K562 (cell line): ENCODE measurements at regions not wholly inside any gene's neighbourhood (a gene's known extent, or its start where the extent isn't known, plus 50 kb on each side); places are given as distances from the start of the nearest gene placed in this dataset.

ENCODE experiments used
- ATAC-seq: fragments of 200-7000 bp; cut with Tn5 transposase; 3 replicates; pipeline ENCODE4 v1.9.1; 2020; ENCODE audit warnings: moderate library complexity
- BruUV-seq: library from RNA; stranded (reverse); fragments of 400-500 nt; replicated peaks from 2 replicates; lab custom pipeline; 2021; lab: Mats Ljungman, UMichigan
- CTCF ChIA-PET: fragments of 300-600 bp; formaldehyde crosslinking; extraction: SDS; loops from one replicate; lab custom pipeline; 2021; ENCODE audit warnings: low intra/inter-chr PET ratio; lab: Yijun Ruan, JAX
- POLR2A ChIA-PET: fragments of 300-600, 350-650 bp; sonication (Branson Sonifier 250); formaldehyde crosslinking; extraction: SDS; loops from one replicate; lab custom pipeline; 2021; ENCODE audit warnings: antibody characterized with exemption, inconsistent platforms; lab: Yijun Ruan, JAX
- DNase-seq, 4 experiments: peaks; one replicate each; pipeline versions ENCODE4 v3.0.0 to v3.0.0-alpha.2; 2011 to 2018; ENCODE audit warnings: low spot score in 3 of 4, mixed read lengths in 3 of 4; ENCODE audit errors: extremely low read depth in 1 of 4
- FAIRE-seq: peaks from 2 replicates; lab custom pipeline; 2011; peaks lifted over from hg19 to GRCh38; lab: Jason Lieb, UNC
- H2AFZ ChIP-seq: 2 replicates; pipeline ENCODE4 v1.6.0; 2011; ENCODE audit warnings: low read depth, low read length, control low read depth, inconsistent platforms
- H3K27ac ChIP-seq: fragments of 200-600 bp; 3 replicates; pipeline ENCODE4 v1.8.0; 2011; ENCODE audit warnings: low read depth, mild to moderate bottlenecking, control low read depth, inconsistent platforms, low read length, moderate library complexity, mixed read lengths; ENCODE audit errors: extremely low read depth
- H3K27me3 ChIP-seq, 2 experiments: fragments of 300-600 bp in 1 of 2; 2 replicates in 1 of 2; 3 replicates in 1 of 2; pipeline versions ENCODE4 v1.6.0 to v1.8.0; 2011; ENCODE audit warnings: inconsistent platforms in 2 of 2, low read length in 2 of 2, mild to moderate bottlenecking in 1 of 2, mixed read lengths in 1 of 2, moderate library complexity in 1 of 2; ENCODE audit not compliant: control insufficient read depth in 2 of 2, insufficient read depth in 2 of 2
- H3K36me3 ChIP-seq: fragments of 300-600 bp; 3 replicates; pipeline ENCODE4 v1.8.0; 2011; ENCODE audit warnings: mild to moderate bottlenecking, low read length, inconsistent platforms; ENCODE audit not compliant: control insufficient read depth, insufficient read depth
- H3K4me1 ChIP-seq, 2 experiments: fragments of 200-600 bp in 1 of 2; replicated peaks in 1 of 2; 2 replicates in 1 of 2; 3 replicates in 1 of 2; pipeline versions ENCODE4 v1.5.1 to v1.8.0; 2011; ENCODE audit warnings: inconsistent platforms in 2 of 2, low read length in 2 of 2, mild to moderate bottlenecking in 1 of 2, mixed read lengths in 1 of 2, moderate library complexity in 1 of 2; ENCODE audit not compliant: control insufficient read depth in 2 of 2, insufficient read depth in 2 of 2
- H3K4me2 ChIP-seq: 2 replicates; pipeline ENCODE4 v1.6.1; 2011; ENCODE audit warnings: low read length, control low read depth, inconsistent platforms, mixed read lengths; ENCODE audit not compliant: insufficient read depth
- H3K4me3 ChIP-seq: fragments of 200-600 bp; sonication (generic), shearing (Covaris generic); 2 replicates; pipeline ENCODE4 v1.5.1; 2016; ENCODE audit warnings: control low read depth, inconsistent platforms
- H3K79me2 ChIP-seq: fragments of 200-600 bp; 3 replicates; pipeline ENCODE4 v1.8.0; 2011; ENCODE audit warnings: low read length, inconsistent platforms; ENCODE audit not compliant: control insufficient read depth, insufficient read depth
- H3K9ac ChIP-seq, 2 experiments: 2 replicates each; pipeline versions ENCODE4 v1.6.0 to v1.6.1; 2011; ENCODE audit warnings: low read depth in 2 of 2, low read length in 2 of 2, control low read depth in 1 of 2, inconsistent platforms in 1 of 2, mild to moderate bottlenecking in 1 of 2, mixed read lengths in 1 of 2; ENCODE audit not compliant: insufficient read depth in 1 of 2
- H3K9me1 ChIP-seq: one replicate; pipeline ENCODE4 v1.6.0; 2011; ENCODE audit warnings: inconsistent platforms, mild to moderate bottlenecking, low read length, moderate library complexity; ENCODE audit not compliant: control insufficient read depth, insufficient read depth
- H3K9me3 ChIP-seq: replicated peaks from 2 replicates; pipeline ENCODE4 v1.5.1; 2011; ENCODE audit warnings: low read depth, low read length, inconsistent platforms; ENCODE audit not compliant: control insufficient read depth, insufficient read depth
- H4K20me1 ChIP-seq: replicated peaks from 2 replicates; pipeline ENCODE4 v1.6.1; 2011; ENCODE audit warnings: low read length, inconsistent platforms, mixed read lengths; ENCODE audit not compliant: control insufficient read depth, insufficient read depth
- CTBP1 ChIP-seq: fragments of 450-650 bp; IDR thresholded peaks from 2 replicates; pipeline ENCODE4 v1.6.1; 2016; ENCODE audit warnings: borderline replicate concordance
- GABPB1 ChIP-seq: sonication (generic); formaldehyde crosslinking; IDR thresholded peaks from 2 replicates; pipeline ENCODE4 v1.8.0; 2022; ENCODE audit warnings: mild to moderate bottlenecking, missing genetic modification reagents
- HMGN3 ChIP-seq: IDR thresholded peaks from 2 replicates; pipeline ENCODE4 v1.6.1; 2011; ENCODE audit warnings: borderline replicate concordance, low read depth, mild to moderate bottlenecking, mixed read lengths, low read length; ENCODE audit not compliant: insufficient read length; ENCODE audit errors: extremely low read depth
- JUN ChIP-seq, 2 experiments: sonication (generic) in 1 of 2; formaldehyde crosslinking in 1 of 2; IDR thresholded peaks; 2 replicates each; pipeline versions ENCODE4 v1.6.1 to v1.8.0; 2012 to 2022; ENCODE audit warnings: borderline replicate concordance in 2 of 2, mild to moderate bottlenecking in 2 of 2, improper control_type of control experiment in 1 of 2, low read depth in 1 of 2, low read length in 1 of 2, missing genetic modification reagents in 1 of 2
- KDM5B ChIP-seq: fragments of 200-600 bp; sonication (generic); IDR thresholded peaks from 2 replicates; pipeline ENCODE4 v1.6.1; 2012; ENCODE audit warnings: low read depth, mild to moderate bottlenecking, moderate library complexity, low read length, control low read depth, inconsistent platforms; ENCODE audit not compliant: insufficient replicate concordance
- MAFK ChIP-seq: IDR thresholded peaks from 2 replicates; pipeline ENCODE4 v1.6.1; 2011; ENCODE audit warnings: low read length, improper control_type of control experiment
- MCM2 ChIP-seq: fragments of 450-650 bp; IDR thresholded peaks from 2 replicates; pipeline ENCODE4 v1.6.1; 2017; ENCODE audit warnings: low read depth, mild to moderate bottlenecking
- MTA2 ChIP-seq: fragments of 450-650 bp; IDR thresholded peaks from 2 replicates; pipeline ENCODE4 v1.6.1; 2016; ENCODE audit warnings: low read depth
- NONO ChIP-seq, 2 experiments: fragments of 200-400 bp in 1 of 2; fragments of 450-650 bp in 1 of 2; formaldehyde crosslinking in 1 of 2; IDR thresholded peaks; 2 replicates each; pipeline ENCODE4 v1.6.1; 2017; ENCODE audit warnings: low read depth in 2 of 2, mild to moderate bottlenecking in 2 of 2, moderate library complexity in 2 of 2, low read length in 1 of 2
- RCOR1 ChIP-seq, 2 experiments: IDR thresholded peaks; 2 replicates each; pipeline ENCODE4 v1.6.1; 2012; ENCODE audit warnings: low read depth in 2 of 2, low read length in 2 of 2, borderline replicate concordance in 1 of 2, improper control_type of control experiment in 1 of 2
- SLC30A9 ChIP-seq: fragments of 250-450 bp; sonication (Bioruptor Pico); IDR thresholded peaks from 2 replicates; pipeline ENCODE4 v1.8.0; 2022; ENCODE audit warnings: mild to moderate bottlenecking, moderate library complexity
- WGBS: fragments of 100-300 bp; shearing (Covaris generic); methylation state at CpG from one replicate; pipeline ENCODE4 v1.1.6; 2016; ENCODE audit warnings: low coverage, mixed read lengths; ENCODE audit not compliant: insufficient coverage; ENCODE audit errors: missing lambda C conversion rate; 5-methylcytosine and 5-hydroxymethylcytosine counted together
- in situ Hi-C: fragments of 300-500 bp; cut with MboI; formaldehyde crosslinking; loops from 4 replicates; pipeline ENCODE4 v1.15.0; 2018; ENCODE audit warnings: inconsistent platforms, mixed read lengths
- intact Hi-C: fragments of 100-400 bp; cut with micrococcal nuclease; formaldehyde crosslinking; loops from 2 replicates; pipeline ENCODE4 v1.14.2; 2022
- TF ChIP-seq, protein P1 (sequence below), 2 experiments: fragments of 450-650 bp; conservative IDR thresholded peaks; 2 replicates each; pipeline ENCODE4 v1.6.1; 2017; ENCODE audit warnings: mild to moderate bottlenecking in 2 of 2, moderate library complexity in 2 of 2
- TF ChIP-seq, protein P2 (sequence below): IDR thresholded peaks from 3 replicates; pipeline ENCODE4 v1.6.1; 2011; ENCODE audit warnings: borderline replicate concordance, mild to moderate bottlenecking, moderate library complexity; ENCODE audit not compliant: insufficient read length; ENCODE audit errors: extremely low read depth

DNA sequence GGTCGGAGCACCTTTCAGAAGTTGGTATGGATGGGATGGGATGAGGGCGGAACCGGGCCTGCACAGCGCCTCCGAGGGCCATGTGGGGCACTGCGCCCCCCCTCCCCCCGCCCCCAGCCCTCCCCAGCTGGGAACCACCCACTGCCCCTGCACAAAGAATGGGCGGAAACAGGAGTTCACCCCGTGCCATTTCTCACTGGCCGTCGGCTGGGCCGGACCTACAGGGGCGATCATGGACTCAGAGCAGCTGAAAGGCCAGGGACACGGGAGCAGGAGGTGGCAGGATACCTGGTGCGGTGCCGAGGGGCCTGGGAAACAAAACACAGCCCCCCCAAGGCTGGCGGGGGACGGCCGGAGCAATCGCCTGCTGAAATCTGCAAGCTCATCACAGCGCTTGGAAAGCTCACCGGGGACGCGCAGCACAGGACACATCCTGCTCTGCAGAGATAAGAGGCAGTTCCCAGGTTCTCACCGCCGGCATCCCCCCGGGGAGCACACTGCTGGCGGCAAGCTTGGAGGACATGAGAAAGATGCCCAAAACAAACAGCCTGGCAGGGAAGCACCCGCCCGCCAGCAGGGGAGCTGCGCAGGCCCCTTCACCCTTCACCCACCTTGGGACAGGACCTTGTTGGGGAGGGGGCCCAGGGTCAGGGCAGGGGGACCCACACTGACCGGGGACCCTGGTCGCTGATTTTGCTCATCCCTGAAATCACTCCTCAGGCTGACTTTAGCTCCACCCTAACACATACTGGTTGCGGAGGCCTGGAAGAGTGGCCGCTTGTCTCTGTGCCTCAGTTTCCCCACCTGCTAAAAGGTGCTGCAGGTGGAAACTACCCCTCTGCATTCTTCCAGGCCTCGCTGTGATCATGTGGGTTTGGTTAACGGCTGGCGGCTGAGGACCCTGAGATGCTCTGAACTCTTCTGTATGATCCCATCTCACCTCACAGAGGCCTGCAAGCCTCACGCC lies 263.9 kb downstream of the C16orf95 start:
- in situ Hi-C loops = no loop called here
- DNase-seq = peak; percentile 76 to 89 (median 82)
- WGBS = 15% methylated on average over 30 of the region's 39 CpGs
- H3K4me1 ChIP-seq = peaks cover 17 to 32% of the 10 kb centered on the region in 2 experiments
- peak; percentile 92 for ATAC-seq
- peak overlapping the region; percentile 75 for H3K4me2 ChIP-seq
- H4K20me1 ChIP-seq = no peaks in the 10 kb centered on the region
- no peaks in the 10 kb centered on the region for H3K9me1 ChIP-seq
- H3K27ac ChIP-seq = peak overlapping the region; percentile 59; the same call in 2 of the 3 replicates
- H2AFZ ChIP-seq = peak overlapping the region; percentile 94
- ChIA-PET CTCF (no interaction called here), POLR2A (interaction anchor here (0.6 to 1.7 kb wide), 3 partner anchors 10 to 422 kb away, joined by 3 to 8 read pairs (median 4); no protein-coding TSS in a partner anchor)
- BruUV-seq = no TSS peak
- intact Hi-C loops = no loop called here
- H3K79me2 ChIP-seq = no peaks in the 10 kb centered on the region
- no peaks in the 10 kb centered on the region; a peak in 1 of 5 replicates for H3K27me3 ChIP-seq
- no peaks in the 10 kb centered on the region for H3K36me3 ChIP-seq
- FAIRE-seq = peak; percentile 82
- H3K4me3 ChIP-seq = peak overlapping the region; percentile 32
- H3K9ac ChIP-seq = peak overlapping the region in 1 of 2 experiments; percentile 88; a peak in 2 of 4 replicates
- peaks cover 9% of the 10 kb centered on the region for H3K9me3 ChIP-seq
- TF ChIP-seq HMGN3 = peak; percentile 97
- no peak for TF ChIP-seq SLC30A9
- TF ChIP-seq MCM2 = no peak
- TF ChIP-seq MTA2 = peak; percentile 72; the same call in 1 of the 2 replicates
- TF ChIP-seq NONO (IDR thresholded peaks at IDR 0.05; ENCODE audit: low read depth in 2 of 2, low read length in 1 of 2) = peak in 1 of 2 experiments; percentile 30; a peak in 1 of 4 replicates
- TF ChIP-seq, protein P1, sequence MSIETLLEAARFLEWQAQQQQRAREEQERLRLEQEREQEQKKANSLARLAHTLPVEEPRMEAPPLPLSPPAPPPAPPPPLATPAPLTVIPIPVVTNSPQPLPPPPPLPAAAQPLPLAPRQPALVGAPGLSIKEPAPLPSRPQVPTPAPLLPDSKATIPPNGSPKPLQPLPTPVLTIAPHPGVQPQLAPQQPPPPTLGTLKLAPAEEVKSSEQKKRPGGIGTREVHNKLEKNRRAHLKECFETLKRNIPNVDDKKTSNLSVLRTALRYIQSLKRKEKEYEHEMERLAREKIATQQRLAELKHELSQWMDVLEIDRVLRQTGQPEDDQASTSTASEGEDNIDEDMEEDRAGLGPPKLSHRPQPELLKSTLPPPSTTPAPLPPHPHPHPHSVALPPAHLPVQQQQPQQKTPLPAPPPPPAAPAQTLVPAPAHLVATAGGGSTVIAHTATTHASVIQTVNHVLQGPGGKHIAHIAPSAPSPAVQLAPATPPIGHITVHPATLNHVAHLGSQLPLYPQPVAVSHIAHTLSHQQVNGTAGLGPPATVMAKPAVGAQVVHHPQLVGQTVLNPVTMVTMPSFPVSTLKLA (conservative IDR thresholded peaks at IDR 0.05) = no peak
- no peak for TF ChIP-seq GABPB1 (CRISPR knock-in tag)
- peak; percentile 89 for TF ChIP-seq CTBP1
- no peak for TF ChIP-seq KDM5B
- TF ChIP-seq JUN (IDR thresholded peaks at IDR 0.05; ENCODE audit: borderline replicate concordance, low read depth, low read length) = 0 out of 2 replicates have a peak, but pooled peaks have one; percentile 15
- no peak for TF ChIP-seq JUN (CRISPR knock-in tag; IDR thresholded peaks at IDR 0.05; ENCODE audit: borderline replicate concordance)
- TF ChIP-seq MAFK = peak; percentile 83
- peak in 1 of 2 experiments; percentile 95; a peak in 2 of 4 replicates for TF ChIP-seq RCOR1 (IDR thresholded peaks at IDR 0.05; ENCODE audit: borderline replicate concordance in 1 of 2, low read depth in 2 of 2, low read length in 2 of 2)
- TF ChIP-seq, protein P2, sequence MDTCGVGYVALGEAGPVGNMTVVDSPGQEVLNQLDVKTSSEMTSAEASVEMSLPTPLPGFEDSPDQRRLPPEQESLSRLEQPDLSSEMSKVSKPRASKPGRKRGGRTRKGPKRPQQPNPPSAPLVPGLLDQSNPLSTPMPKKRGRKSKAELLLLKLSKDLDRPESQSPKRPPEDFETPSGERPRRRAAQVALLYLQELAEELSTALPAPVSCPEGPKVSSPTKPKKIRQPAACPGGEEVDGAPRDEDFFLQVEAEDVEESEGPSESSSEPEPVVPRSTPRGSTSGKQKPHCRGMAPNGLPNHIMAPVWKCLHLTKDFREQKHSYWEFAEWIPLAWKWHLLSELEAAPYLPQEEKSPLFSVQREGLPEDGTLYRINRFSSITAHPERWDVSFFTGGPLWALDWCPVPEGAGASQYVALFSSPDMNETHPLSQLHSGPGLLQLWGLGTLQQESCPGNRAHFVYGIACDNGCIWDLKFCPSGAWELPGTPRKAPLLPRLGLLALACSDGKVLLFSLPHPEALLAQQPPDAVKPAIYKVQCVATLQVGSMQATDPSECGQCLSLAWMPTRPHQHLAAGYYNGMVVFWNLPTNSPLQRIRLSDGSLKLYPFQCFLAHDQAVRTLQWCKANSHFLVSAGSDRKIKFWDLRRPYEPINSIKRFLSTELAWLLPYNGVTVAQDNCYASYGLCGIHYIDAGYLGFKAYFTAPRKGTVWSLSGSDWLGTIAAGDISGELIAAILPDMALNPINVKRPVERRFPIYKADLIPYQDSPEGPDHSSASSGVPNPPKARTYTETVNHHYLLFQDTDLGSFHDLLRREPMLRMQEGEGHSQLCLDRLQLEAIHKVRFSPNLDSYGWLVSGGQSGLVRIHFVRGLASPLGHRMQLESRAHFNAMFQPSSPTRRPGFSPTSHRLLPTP = no peak
